Motor neuron (in vitro differentiated cells): ENCODE measurements at regions not wholly inside any gene's neighbourhood (a gene's known extent, or its start where the extent isn't known, plus 50 kb on each side); places are given as distances from the start of the nearest gene placed in this dataset.
A peak's percentile ranks its signal among the peaks of the same experiment; 100 is the strongest.
"Not testable (repeated sequence)": the region's sequence is repeated elsewhere in the genome, so short reads cannot be mapped to it uniquely, and the experiment has no call there.

Experiments
- ATAC-seq, 8 experiments: fragments of 200-7000 bp; cut with Tn5 transposase; replicated peaks in 6 of 8; 2 replicates each; pipeline ENCODE4 v1.8.0; 2021; ENCODE audit warnings: mild to moderate bottlenecking in 8 of 8, moderate library complexity in 8 of 8
- H3K27ac ChIP-seq, 2 donors: fragments of 250-450 bp; sonication (Bioruptor Pico); 2 replicates each; pipeline ENCODE4 v1.9.0; 2021; ENCODE audit warnings: antibody characterized with exemption in 2 of 2, mild to moderate bottlenecking in 2 of 2, moderate library complexity in 1 of 2
- H3K4me1 ChIP-seq, 2 donors: fragments of 250-450 bp; sonication (Bioruptor Pico); replicated peaks in 1 of 2; 2 replicates each; pipeline ENCODE4 v1.6.1; 2021; ENCODE audit warnings: antibody characterized with exemption in 2 of 2, mild to moderate bottlenecking in 2 of 2, moderate library complexity in 1 of 2
- H3K4me3 ChIP-seq, 5 donors: fragments of 250-450 bp; sonication (Bioruptor Pico); 2 replicates each; pipeline ENCODE4 v1.9.0; 2021; ENCODE audit warnings: antibody characterized with exemption in 5 of 5, mild to moderate bottlenecking in 5 of 5, moderate library complexity in 4 of 5
- WGBS, 10 experiments: fragments of 450-650 bp; shearing (Covaris generic); methylation state at CpG; one replicate each; pipeline ENCODE4 v1.0.0; 2022; 5-methylcytosine and 5-hydroxymethylcytosine counted together
- in situ Hi-C, 9 experiments: fragments of 400-800 bp; cut with MboI; loops; one replicate each; pipeline ENCODE4 v1.15.0; 2021; ENCODE audit warnings: low sequenced_read_pairs in 9 of 9, low pct_unique_long_range_greater_than_20kb in 2 of 9; ENCODE audit not compliant: unreplicated experiment in 9 of 9

DNA sequence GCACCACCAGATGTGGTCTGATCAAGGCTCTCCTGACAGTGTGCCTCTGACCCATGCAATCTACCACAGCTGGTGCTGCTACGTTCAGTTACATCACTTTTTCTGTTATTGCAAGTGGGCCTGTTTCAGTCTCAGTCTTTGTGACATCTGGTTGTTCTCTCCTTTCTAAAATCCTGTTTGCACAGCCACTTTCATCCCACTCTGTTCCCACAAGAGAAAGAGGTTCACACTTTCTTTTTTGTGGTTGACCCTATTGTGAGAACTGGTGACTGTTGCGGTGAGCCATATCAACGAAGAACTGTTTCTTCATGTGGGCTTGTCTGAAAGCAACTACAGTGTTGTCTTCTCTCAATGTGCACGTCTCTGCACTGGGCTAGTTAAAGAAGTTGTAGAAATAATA, 342.8 kb upstream of the ARPP21 start:
- H3K4me1 ChIP-seq = peaks cover 0 to 2% of the 10 kb centered on the region in 2 donors
- 0 to 100% (median 80%) methylated on average over 1 to 4 of the region's 4 CpGs; no CpG with 5 or more reads in 1 of the 10 experiments for WGBS, 10 experiments
- in situ Hi-C loops = no loop called here
- H3K27ac ChIP-seq = no peak overlapping the region
- ATAC-seq = no peak
- no peak overlapping the region for H3K4me3 ChIP-seq

DNA sequence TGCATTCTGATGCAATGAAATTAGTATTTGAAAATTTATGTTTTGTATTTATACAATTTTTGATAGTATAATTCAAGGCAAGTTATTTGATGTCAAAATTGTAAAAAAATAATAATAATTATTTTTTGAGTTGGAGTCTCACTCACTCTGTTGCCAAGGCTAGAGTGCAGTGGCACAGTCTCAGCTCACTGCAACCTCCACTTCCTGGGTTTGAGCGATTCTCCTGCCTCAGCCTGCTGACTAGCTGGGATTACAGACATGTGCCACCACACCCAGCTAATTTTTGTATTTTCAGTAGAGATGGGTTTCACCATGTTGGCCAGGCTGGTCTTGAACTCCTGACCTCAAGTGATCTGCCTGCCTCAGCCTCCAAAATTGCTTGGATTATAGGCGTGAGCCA, 342.4 kb upstream of the ARPP21 start:
- in situ Hi-C loops, H3K4me1 ChIP-seq, H3K27ac ChIP-seq, H3K4me3 ChIP-seq, ATAC-seq: not testable (repeated sequence)
- WGBS, 10 experiments = 0 to 100% (median 80%) methylated on average over 1 to 2 of the region's 2 CpGs; no CpG with 5 or more reads in 5 of the 10 experiments

DNA sequence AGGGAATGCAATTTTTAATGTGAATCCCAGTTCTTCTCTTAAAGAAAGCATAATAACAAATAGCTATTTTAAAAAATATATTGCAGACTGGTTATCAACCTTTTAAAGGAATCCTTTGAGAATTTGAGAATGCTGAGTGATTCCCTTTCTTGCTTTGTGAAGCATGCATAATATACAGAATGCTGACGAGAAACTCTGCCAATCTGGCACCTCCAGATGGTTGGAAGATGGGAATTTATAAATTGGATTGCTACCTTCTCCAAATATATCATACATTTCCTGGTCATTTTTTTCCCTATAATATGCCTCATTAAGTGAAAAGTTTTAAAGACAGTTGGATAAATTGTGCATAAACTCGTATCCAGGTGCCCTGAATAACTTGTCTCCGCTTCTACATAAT, 333.9 kb upstream of the ARPP21 start:
- no peak for ATAC-seq
- Histone ChIP-seq H3K27ac (no peak overlapping the region), H3K4me3 (no peak overlapping the region), H3K4me1 (peaks cover 0 to 11% of the 10 kb centered on the region in 2 donors)
- in situ Hi-C loops = no loop called here
- WGBS, 10 experiments = 0 to 100% (median 70%) methylated on average over 1 to 3 of the region's 3 CpGs; no CpG with 5 or more reads in 1 of the 10 experiments

DNA sequence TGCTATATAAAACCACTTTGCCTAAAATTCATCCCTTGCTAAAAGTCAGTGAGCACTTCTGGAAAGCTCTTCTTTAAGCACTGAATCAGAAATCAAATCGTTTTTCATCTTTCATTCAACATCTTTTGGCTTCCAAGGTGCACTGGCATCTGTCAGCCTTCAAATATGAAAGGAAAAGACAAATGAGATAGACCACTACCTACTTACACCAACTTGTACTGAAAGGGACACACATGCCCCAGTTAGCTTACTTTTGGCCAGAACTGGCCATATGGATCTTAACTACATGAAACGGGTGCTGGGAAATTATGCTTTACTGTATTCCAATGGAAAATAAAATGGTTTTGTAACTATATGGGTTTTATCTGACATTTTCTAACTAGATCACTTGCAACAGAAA, 332.0 kb upstream of the ARPP21 start:
- ATAC-seq = no peak
- H3K4me1 ChIP-seq = peaks cover 0 to 7% of the 10 kb centered on the region in 2 donors
- no peak overlapping the region for H3K27ac ChIP-seq
- in situ Hi-C loops = no loop called here
- 0 to 100% (median 42%) methylated on average over 1 to 2 of the region's 2 CpGs for WGBS, 10 experiments
- no peak overlapping the region for H3K4me3 ChIP-seq

DNA sequence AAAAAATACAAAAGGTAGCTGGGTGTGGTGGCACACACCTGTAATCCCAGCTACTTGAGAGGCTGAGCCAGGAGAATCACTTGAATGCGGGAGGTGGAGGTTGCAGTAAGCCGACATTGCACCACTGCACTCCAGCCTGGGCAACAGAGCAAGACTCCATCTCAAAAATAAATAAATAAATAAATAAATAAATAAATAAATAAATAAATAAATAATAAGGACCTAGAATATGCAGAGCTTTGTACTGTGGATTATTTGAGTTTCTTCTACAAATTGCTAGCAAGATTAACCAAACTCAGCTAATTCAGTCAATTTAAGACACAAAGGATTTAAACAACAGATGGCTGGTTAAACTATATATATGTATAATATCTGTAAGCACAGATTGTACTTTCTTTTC, 322.5 kb upstream of the ARPP21 start:
- H3K4me3 ChIP-seq, H3K4me1 ChIP-seq, H3K27ac ChIP-seq, ATAC-seq, in situ Hi-C loops: not testable (repeated sequence)
- WGBS, 10 experiments = 25 to 100% (median 92%) methylated on average over 1 to 2 of the region's 2 CpGs; no CpG with 5 or more reads in 3 of the 10 experiments

DNA sequence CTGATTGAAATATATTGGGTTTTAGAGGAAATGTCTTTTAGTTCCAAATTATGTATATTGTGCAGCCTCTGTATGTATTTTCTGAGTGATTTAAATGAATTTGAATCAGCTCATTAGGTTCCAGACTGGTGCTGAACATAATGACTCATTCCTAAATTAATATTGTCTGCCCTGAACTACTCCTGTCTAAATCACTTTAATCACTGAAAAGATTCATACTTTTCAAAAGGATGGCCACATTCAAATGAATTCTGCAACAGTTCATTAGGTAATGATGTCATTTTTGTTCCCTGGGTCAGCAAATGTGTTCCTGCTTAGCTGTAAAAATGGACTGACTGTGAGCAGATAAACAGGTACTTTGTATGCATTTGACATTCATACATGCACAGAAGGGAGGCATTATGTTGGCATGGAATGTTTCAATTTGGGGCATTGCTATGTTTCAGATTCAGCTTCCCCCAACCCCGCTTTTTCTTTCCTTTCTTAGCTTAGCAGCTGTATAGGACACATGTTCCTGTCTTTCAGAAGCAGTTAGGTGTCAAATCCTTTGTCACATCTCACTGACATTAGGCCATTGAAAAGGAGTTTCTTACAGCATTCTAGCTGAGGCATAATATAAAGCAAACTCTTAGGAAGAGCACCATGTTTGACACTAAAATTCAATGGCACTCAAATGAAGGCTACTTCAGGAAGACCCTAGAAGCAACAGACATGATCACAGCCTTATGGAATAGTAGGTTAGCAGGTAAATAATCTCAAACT, 318.5 kb upstream of the ARPP21 start:
- Histone ChIP-seq H3K4me3 (no peak overlapping the region), H3K27ac (no peak overlapping the region), H3K4me1 (no peaks in the 10 kb centered on the region)
- WGBS, 10 experiments = 0 to 100% (median 78%) methylated on average over 1 of the region's 1 CpG; no CpG with 5 or more reads in 3 of the 10 experiments
- ATAC-seq = peak in 5 of 8 experiments; percentile 61 to 98 (median 93)
- in situ Hi-C loops = no loop called here

GRCh38 chr3:35322070-35322469, 317.3 kb upstream of the ARPP21 start:
- in situ Hi-C loops = no loop called here
- ATAC-seq = peak in 2 of 8 experiments; percentile 29 to 69
- no peaks in the 10 kb centered on the region for H3K4me1 ChIP-seq
- no peak overlapping the region for H3K4me3 ChIP-seq
- H3K27ac ChIP-seq = no peak overlapping the region
- 0 to 89% (median 19%) methylated on average over 1 to 4 of the region's 4 CpGs for WGBS, 10 experiments

DNA sequence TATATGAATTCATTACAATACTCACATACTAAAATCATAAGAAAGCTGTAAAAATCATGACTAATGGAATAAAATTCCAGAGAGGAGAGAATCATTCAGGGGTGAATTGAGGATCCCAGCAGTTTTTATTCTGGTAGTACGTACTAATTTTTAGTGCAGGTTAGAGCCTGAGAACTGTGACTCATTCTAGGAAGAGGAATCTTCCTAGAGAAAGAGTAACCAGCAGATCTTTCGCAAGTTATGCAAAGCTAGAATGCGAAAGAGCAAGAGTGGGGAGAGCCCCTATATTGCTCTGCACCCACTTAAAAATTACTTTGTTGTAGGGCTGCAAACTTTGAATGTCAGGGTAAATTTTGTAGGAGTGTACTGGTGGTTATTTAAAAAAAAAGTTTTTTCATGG, 303.6 kb upstream of the ARPP21 start:
- WGBS, 10 experiments = 7 to 100% (median 86%) methylated on average over 2 to 3 of the region's 3 CpGs
- no peak overlapping the region for H3K27ac ChIP-seq
- ATAC-seq = no peak
- H3K4me3 ChIP-seq = no peak overlapping the region
- in situ Hi-C loops = no loop called here
- peaks cover 0 to 4% of the 10 kb centered on the region in 2 donors for H3K4me1 ChIP-seq

DNA sequence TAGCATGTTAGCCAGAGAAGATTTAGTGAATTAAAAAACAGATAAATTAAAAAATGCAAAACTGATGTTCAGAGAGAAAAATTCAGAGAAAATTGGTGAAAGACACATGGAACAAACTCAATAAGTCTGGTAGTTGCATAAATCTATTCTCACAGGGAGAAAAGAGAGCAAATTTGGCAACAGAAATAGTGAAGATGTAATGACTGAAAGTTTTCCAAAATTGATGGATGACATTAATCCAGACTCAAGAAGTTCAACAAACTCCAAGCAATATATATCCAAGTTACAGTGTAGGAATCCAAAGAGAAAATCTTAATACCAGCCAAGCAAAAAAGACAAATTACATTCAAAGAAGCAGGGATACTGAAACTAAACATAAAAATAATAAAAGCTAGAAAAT, 302.7 kb upstream of the ARPP21 start:
- no peak overlapping the region for H3K27ac ChIP-seq
- H3K4me1 ChIP-seq = peaks cover 0 to 13% of the 10 kb centered on the region in 2 donors
- H3K4me3 ChIP-seq = no peak overlapping the region
- ATAC-seq = no peak
- in situ Hi-C loops = no loop called here

GRCh38 chr3:35338186-35338585, 301.1 kb upstream of the ARPP21 start:
- in situ Hi-C loops = no loop called here
- H3K4me1 ChIP-seq = peaks cover 0 to 14% of the 10 kb centered on the region in 2 donors
- H3K27ac ChIP-seq = no peak overlapping the region
- 0 to 83% (median 49%) methylated on average over 1 to 2 of the region's 2 CpGs for WGBS, 10 experiments
- no peak overlapping the region for H3K4me3 ChIP-seq
- ATAC-seq = no peak

- no peak overlapping the region for H3K4me3 ChIP-seq
- H3K27ac ChIP-seq = no peak overlapping the region
- in situ Hi-C loops = no loop called here
- H3K4me1 ChIP-seq = peaks cover 12% of the 10 kb centered on the region in 2 donors
- WGBS, 10 experiments = 0 to 83% (median 44%) methylated on average over 1 of the region's 1 CpG; no CpG with 5 or more reads in 3 of the 10 experiments
- no peak for ATAC-seq
Measured at GRCh38 chr3:35380196-35380595, 259.1 kb upstream of the ARPP21 start.

DNA sequence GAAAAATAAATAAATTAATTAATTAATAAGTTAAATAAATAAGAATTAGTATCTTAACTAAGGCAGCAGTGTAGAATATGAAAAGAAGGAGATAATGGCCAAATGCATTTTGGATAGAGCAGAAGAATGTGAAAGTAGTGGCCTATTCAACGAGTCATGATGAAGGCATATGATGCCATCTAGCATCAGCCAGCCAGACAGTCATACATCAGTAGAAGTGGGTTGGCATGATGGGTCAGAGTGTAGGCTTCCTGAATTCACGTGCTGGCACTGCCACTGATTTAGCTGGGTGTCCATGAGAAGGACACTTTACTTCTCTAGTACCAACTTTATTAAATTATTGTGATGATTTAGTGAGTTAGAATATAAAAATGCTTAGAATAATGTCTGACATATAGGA, 256.1 kb upstream of the ARPP21 start:
- in situ Hi-C loops = no loop called here
- WGBS, 10 experiments = 0 to 100% (median 37%) methylated on average over 1 to 2 of the region's 2 CpGs; no CpG with 5 or more reads in 2 of the 10 experiments
- Histone ChIP-seq H3K4me1 (peaks cover 5 to 9% of the 10 kb centered on the region in 2 donors), H3K27ac (no peak overlapping the region), H3K4me3 (no peak overlapping the region)
- no peak for ATAC-seq

GRCh38 chr3:35383719-35384555, 255.4 kb upstream of the ARPP21 start:
- peak in 5 of 8 experiments; percentile 47 to 66 (median 63) for ATAC-seq
- Histone ChIP-seq H3K27ac (no peak overlapping the region), H3K4me1 (peaks cover 5 to 9% of the 10 kb centered on the region in 2 donors), H3K4me3 (no peak overlapping the region)
- WGBS, 10 experiments = 0 to 90% (median 63%) methylated on average over 1 to 7 of the region's 8 CpGs; no CpG with 5 or more reads in 1 of the 10 experiments
- in situ Hi-C loops = no loop called here
